ACHN (cell line): ENCODE measurements at regions not wholly inside any gene's neighbourhood (a gene's known extent, or its start where the extent isn't known, plus 50 kb on each side); places are given as distances from the start of the nearest gene placed in this dataset.
A peak's percentile ranks its signal among the peaks of the same experiment; 100 is the strongest.

Experiments used
- DNase-seq: peaks from one replicate; pipeline ENCODE4 v3.0.0-alpha.2; 2015
- in situ Hi-C: cut with HindIII; loops from 2 replicates; pipeline ENCODE4 v1.10.0; 2017; ENCODE audit warnings: low sequenced_read_pairs, low pct_ligation_motif_present, low pct_unique_long_range_greater_than_20kb

DNA sequence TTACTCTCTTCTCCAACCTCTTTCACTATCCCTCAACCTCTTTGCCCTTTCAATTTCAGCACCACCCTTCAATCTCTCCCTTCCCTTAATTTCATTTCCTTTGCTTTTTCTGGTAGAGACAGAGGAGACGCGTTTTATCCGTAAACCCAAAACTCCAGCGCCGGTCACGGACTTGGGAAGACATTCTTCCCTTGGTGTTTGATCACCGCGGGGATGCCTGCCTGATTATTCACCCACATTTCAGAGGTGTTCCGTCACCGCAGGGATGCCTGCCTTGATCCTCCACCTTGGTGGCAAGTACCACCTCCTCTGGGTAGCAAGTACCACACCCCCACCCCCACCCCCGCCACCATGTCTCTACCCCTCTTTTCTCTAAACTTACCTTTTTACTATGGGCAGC, 669.4 kb upstream of the PKDCC start:
- no peak for DNase-seq
- in situ Hi-C loops: no loop called here

DNA sequence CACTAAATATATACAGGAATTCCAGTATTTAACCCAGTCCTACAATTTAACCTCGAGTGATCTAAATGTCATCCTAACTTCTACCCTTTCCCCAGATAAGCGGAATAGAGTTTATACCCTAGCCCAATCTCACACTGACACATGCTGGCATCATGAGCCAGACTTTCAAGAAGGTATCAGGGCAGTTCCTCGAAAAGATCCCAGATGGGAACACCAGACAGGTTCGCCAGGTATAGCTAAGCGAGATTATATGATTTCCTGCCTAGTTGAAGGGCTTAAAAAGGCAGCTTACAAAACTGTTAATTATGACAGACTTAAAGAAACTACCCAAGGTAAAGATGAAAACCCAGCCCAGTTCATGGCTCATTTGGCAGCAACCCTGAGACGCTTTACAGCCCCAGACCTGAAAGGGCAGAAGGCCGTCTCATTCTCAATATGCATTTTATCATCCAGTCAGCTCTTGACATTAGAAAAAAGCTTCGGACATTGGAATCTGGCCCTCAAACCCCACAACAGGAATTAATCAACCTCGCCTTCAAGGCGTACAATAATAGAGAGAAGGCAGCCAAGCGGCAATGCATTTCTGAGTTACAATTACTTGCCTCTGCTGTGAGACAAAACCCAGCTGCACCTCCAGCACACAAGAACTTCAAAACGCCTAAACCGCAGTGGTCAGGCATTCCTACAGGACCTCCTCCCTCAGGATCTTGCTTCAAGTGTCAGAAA, 668.2 kb upstream of the PKDCC start:
- no peak for DNase-seq
- in situ Hi-C loops: no loop called here

DNA sequence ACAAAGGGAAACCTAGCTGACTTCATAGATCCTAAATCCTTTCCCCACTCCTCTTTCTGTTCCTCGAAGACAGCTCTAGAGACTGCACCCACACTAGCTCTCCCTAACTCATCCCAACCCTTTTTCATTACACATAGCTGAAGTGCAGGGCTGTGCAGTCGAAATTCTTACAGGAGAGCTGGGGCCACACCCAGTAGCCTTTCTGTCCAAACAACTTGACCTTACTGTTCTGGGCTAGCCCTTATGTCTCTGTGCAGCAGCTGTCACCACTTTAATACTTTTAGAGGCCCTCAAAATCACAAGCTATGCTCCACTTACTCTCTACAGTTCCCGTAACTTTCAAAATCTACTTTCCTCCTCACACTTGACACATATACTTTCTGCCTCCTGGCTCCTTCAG, 666.1 kb upstream of the PKDCC start:
- no peak for DNase-seq
- in situ Hi-C loops: no loop called here

DNA sequence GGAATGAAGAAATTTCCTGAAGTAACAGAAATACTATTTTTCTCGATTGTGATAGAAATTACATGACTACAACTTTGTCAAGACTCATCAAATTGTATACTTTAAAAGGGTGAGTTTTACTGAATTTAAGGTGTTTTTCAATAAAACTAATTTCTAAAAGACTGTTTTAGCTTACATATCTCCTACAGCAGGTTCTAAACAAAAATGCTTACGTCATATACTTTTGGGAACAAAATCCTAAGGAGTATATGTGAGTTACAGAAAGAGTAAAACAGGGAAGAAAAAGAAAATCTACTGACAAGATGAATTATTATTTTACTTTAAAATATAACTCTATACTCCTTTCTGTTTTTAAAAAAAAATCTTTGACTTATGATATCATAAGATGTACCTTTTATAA, 660.3 kb upstream of the PKDCC start:
- in situ Hi-C loops: no loop called here

DNA sequence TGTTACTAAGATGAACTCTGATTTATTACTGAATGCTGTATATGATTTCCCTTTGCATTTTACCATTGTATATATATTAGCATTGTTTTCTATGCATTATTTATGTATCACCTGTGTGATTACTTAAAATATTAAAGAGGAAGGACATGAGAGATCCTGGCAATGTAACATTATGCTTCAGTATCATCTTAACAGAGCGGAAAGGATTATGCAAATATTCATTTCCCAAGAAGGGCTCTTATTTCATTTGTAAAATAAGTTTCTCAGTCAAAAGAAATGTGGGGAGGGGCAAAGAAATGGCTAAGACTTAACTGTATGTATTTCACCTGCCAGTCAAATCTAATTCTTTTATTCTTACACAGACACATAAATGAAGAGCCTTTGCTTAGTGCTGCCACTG, 654.2 kb upstream of the PKDCC start:
- DNase-seq: no peak
- in situ Hi-C loops: no loop called here

More for the DNA sequence above, 660.3 kb upstream of the PKDCC start:
- no peak for DNase-seq

DNA sequence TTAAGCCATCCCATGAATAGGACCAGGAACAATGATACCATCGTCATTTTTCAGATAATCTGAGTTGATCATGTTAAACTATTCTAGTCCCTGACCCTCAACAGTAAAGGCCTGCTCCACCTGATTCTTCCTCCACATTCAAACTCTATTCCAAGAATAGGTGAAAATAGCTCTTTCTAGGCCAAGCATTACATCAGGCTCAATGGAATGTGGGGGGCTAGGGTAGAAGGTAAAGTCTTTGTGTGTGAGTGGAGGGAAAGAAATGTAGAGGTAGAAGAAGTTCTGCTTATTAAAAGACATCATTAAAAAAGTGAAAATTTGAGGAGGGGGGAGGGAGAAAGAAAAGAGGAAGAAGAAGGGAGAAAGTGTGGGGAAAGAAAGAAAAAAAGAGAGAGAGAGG, 653.3 kb upstream of the PKDCC start:
- DNase-seq: no peak
- in situ Hi-C loops: no loop called here

DNA sequence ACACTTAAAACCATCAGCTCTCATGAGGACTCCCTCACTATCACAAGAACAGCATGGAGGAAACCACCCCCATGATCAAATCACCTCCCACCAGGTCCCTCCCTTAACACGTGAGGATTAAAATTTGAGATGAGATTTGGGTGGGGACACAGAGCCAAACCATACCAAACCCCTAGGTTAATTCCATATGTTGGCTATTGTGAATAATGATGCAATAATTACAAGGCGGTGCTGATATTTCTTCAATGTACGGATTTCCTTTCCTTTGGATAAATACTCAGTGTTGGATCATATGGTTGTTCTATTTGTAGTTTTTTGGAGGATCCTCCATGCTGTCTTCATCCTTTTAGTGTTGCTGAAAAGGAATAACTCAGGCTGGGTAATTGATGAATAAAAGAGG, 652.1 kb upstream of the PKDCC start:
- in situ Hi-C loops: no loop called here
- no peak for DNase-seq

DNA sequence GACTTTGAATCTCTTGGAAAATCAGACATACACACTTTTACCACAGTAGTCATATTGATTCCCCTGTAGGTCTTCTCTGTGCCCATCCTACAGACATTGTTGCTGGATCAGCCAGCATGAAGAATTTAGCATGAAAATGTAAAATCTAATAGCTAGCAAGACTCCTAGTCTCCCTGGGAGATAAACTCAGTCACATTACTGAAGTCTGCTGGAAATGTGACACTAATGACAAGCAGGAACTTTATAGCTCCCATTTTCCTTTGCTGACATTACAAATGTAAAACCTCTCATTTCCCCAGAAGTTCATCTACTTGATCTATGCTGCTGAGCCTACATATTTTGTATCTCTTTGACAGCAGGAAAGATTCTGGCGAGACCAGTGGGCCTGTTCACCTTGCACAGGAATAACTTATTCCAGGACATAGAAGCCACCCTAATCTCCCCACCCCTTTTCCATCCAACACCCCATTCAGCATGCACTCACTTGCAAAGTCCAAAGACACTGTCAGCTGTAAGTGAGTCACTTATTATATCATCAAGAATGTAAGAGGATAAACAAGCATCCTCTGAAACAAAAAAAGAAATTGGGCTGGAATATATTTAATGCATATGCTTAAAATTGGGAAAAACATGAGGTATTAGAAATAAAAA, 648.3 kb upstream of the PKDCC start:
- in situ Hi-C loops: no loop called here
- no peak for DNase-seq

DNA sequence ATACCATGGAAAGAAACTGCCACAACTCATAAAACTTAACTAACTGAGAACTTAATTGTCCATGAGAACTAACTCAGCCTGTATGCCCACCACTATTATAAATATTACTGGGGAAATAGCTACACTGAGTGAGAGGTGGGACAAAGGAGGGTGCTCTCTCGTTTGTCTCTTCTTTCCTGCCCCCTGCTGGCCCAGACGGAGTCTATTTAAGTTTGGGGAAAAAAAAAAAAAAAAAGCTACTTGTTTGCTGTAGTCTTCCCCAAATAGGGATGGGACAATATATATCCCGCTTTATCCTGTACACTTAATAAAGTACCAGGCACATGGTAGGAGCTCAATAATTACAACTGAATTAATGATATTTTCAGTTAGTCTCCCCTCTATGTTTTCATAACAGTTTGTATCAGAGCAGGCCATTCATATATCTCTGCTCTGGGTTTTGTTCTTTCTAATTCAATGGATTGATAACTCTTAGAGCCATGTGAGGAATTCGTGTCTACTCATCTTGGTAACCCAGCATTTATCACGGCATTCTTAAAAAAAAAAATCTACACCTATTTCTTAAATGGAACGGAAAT, 647.6 kb upstream of the PKDCC start:
- peak; percentile 47 for DNase-seq
- in situ Hi-C loops: no loop called here

DNA sequence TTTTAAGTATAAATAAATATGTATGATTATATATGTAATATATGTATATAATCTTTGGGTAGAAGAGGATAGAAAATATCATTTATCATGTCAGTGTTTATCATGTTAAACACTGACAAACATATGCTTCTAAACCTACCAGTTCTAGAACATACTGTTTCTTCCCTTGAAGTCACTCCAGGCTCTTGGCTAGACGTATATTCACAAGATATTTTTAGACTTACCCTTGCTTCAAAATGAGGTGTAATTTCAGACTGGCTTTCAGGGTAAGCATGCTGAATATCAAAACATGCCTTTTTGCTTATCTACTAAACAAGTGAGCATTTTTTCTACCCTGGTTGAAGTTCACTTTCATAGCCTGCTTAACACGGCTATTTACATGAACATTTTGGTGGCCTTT, 642.4 kb upstream of the PKDCC start:
- in situ Hi-C loops: no loop called here
- no peak for DNase-seq

DNA sequence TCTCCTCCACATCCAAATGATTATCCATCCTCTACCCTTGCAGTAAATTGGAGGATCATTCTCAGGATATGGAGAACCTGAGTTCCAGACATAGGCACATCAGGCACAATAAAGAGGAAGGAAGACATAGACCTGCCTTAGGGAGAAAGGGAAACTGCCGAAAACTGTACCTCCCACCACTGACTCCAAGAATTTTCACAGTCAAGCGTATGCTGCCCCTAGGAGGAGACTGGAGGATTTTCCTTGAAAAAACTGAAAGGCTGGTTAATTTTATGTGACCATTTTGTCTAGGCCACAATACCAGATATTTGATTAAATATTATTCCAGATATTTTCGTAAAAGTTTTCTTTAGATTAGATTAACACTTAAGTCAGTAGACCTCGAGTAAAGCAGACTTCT, 638.5 kb upstream of the PKDCC start:
- DNase-seq: no peak
- in situ Hi-C loops: no loop called here

DNA sequence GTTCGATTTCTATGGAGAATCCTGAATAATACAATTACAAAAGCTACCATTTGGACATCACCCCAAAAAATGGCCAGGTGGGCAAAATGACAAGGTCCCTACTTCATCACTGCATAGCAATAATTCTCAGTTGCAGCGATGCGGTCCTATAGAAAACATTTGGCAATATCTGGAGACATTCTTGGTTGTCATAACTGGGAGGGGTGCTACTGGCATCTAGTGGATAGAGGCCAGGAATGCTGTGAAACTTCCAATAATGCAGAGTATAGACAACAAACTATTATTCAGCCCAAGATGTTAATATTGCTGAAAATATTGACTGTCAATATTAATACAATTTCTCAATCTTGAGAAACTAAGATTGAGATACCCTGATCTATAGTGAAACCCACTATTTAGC, 637.8 kb upstream of the PKDCC start:
- no peak for DNase-seq
- in situ Hi-C loops: no loop called here

DNA sequence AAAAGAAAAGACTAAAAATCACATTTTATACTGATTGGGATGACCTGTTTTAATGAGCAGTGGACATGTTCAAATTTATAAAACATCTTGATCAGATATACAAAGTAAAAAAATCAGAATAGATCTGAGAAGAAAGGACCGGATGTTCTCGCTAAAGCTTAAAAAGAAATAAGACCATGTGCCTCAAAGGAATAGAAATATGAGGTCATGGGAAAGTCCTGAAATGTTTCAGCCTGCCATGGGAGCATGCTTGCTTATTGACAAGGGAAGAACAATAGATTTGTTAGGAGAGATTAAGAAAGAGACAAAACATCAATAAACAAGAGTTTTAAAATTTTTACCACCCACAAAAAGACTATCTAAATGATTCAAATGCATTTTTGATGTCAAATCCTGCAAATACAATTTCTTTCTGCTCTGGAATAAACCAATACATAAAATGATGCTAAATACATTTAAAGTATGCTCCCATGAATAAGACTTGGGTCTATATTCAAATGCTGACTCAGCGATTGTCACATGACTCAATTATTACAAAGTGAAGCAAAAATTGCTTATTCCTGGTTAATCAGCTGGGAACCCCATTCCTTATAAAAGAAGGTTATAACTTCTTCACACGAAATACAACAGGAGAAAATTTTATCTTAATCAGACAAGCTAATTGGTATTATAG, 633.9 kb upstream of the PKDCC start:
- in situ Hi-C loops: no loop called here
- no peak for DNase-seq

DNA sequence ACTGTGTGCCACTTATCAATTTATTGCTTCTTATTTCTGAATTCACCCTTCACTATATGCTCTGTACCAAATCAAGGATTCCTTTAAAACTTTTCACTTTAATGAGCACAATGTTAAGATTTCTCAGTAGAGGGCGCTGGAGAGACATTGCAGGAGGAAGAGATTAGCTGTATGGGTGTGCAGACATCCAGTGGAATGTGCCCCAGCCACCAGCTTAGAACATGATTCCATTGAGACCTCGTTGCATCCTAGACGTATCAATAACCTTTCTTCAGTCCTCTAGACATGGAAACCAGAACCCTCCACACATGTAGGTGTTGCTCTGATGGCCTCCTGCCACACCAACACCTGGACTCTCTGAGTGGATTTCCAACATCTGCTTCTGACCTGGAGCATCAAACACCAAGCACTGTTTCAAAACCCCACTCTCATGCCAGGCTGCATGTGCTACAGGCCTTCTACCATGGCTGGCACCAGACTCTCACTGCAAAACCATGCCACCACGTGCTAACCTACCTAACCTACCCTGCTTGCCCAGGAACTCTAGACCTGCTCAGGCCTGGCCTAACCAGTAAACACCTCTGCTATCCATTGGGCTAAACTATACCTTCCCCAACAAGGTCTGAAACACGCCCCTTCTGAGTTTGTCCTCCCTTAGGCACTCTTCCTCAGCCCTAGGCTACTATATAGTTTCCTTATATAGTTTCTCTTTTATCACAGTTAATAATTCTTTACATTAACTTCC, 633.2 kb upstream of the PKDCC start:
- in situ Hi-C loops: no loop called here
- peak; percentile 63 for DNase-seq

DNA sequence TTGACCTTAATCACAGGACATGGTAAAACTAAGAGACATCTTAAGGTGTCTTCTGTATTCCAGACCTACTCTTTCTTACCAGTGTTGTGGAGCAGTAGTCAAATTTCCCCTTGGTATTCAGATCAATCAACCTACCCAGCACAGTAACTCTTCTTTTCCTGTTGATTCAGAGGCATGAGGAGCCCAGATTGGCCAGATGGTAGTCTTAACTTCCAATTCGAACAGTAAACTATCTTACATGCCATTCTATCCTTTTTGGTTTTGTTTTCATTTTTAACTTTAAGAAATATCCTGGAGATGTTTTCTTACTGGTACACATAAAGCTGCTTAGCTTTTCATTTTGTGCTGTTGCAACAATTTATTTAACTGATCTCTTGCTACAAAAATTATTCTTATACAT, 630.3 kb upstream of the PKDCC start:
- in situ Hi-C loops: no loop called here
- no peak for DNase-seq

DNA sequence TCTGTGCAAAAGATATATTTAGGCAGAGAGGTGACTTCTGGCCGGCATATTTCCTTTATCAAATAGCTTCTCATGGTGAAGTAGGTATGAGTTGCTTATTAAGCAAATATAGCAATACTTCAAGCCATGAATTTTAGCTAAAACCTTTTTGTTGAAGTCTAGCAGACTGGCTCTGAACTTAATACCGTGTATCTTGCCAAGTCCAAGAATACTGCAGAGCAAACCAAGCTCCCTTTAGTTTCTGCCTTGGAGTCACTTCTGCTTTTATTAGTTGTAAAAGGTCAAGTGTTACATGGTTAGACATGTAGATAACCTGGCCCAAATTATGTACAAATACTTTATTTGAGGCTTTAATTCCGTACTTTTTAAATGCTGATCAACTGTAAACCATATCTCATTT, 627.6 kb upstream of the PKDCC start:
- DNase-seq: no peak
- in situ Hi-C loops: no loop called here

DNA sequence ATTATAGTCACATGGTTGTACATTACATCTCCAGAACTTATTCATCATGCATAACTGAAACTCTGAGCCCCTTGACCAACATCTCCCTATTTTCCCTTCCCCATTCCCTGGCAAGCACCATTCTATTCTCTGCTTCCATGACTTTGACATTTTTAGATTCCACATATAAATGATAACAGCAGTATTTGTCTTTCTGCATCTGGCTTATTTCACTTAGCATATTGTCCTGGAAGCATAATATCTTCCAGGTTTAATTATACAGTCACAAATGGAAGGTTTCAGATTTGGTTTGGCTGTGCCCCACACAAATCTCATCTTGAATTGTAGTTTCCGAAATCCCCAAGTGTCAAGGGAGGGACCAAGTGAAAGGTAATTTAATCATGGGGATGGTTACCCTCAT, 626.9 kb upstream of the PKDCC start:
- DNase-seq: no peak
- in situ Hi-C loops: no loop called here

DNA sequence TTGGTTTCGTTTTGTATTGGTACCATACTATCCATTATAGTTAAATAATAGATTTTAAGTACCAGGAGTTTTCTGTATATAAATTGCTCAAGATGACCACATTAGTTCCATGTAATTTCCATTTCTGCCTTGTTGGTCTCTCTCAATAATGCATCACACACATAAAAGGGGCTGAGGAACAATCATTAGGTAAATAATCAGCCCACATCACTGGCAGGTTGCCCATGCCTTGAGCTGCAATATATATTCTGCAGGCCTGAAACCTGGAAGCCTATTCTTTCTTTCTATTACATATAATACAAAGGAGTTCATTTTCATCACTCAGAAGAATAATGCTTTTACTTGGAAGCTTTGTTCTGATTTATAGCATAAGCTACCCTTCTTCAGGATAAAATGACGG, 616.1 kb upstream of the PKDCC start:
- in situ Hi-C loops: no loop called here
- DNase-seq: no peak

DNA sequence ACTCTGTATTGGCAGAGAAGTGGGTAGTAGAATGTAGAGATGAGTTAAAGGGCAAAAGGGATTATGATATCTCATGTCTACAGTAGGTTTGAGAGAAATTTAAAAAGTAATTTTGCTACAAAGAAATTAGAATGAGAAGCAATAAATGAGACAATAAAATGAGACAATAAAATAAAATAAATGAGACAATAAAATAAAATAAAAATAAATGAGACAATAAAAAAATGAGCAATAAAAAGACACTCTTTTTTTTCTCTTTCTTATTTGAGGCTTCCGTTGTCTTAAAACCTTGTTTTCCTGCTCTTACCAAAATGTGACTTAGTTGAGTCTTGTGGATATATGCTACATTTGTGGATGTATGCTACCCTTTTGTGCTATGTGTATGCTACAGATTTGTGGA, 615.4 kb upstream of the PKDCC start:
- DNase-seq: no peak
- in situ Hi-C loops: no loop called here
